Endothelial cell of umbilical vein (primary cell): ENCODE measurements at regions not wholly inside any gene's neighbourhood (a gene's known extent, or its start where the extent isn't known, plus 50 kb on each side); places are given as distances from the start of the nearest gene placed in this dataset.

Experiments
- BruUV-seq: library from RNA; stranded (reverse); fragments of 400-500 nt; replicated peaks from 2 replicates; lab custom pipeline; 2021; lab: Mats Ljungman, UMichigan
- CTCF ChIA-PET: fragments of 300-600, 350-600 bp; sonication (Branson Sonifier 250); formaldehyde crosslinking; loops from one replicate; lab custom pipeline; 2021; ENCODE audit warnings: antibody characterized with exemption, inconsistent platforms; lab: Charles Lee
- POLR2A ChIA-PET: fragments of 300-600, 350-600 bp; sonication (Branson Sonifier 250); formaldehyde crosslinking; loops from one replicate; lab custom pipeline; 2021; ENCODE audit warnings: antibody characterized with exemption, inconsistent platforms; lab: Charles Lee
- DNase-seq: peaks from one replicate; pipeline ENCODE4 v3.0.0-alpha.2; 2011; ENCODE audit warnings: low read depth, low spot score
- FAIRE-seq: peaks from 2 replicates; lab custom pipeline; 2011; peaks lifted over from hg19 to GRCh38; lab: Jason Lieb, UNC
- H2AFZ ChIP-seq: 2 replicates; pipeline ENCODE4 v1.6.0; 2012; ENCODE audit warnings: low read depth, low read length, control low read depth, inconsistent platforms
- H3K27ac ChIP-seq: 2 replicates; pipeline ENCODE4 v1.5.1; 2011; ENCODE audit warnings: low read depth, mild to moderate bottlenecking, control low read depth, low read length, moderate library complexity; ENCODE audit not compliant: insufficient read depth
- H3K27me3 ChIP-seq, 2 experiments: 2 replicates each; pipeline versions ENCODE4 v1.6.0 to v1.6.1; 2011; ENCODE audit warnings: low read length in 2 of 2, mixed read lengths in 1 of 2; ENCODE audit not compliant: control insufficient read depth in 2 of 2, insufficient read depth in 2 of 2
- H3K36me3 ChIP-seq, 2 experiments: 2 replicates in 1 of 2; 3 replicates in 1 of 2; pipeline ENCODE4 v1.5.1; 2011; ENCODE audit warnings: low read length in 2 of 2, mild to moderate bottlenecking in 1 of 2, moderate library complexity in 1 of 2; ENCODE audit not compliant: control insufficient read depth in 2 of 2, insufficient read depth in 2 of 2; ENCODE audit errors: extremely low read depth in 1 of 2
- H3K4me1 ChIP-seq: 3 replicates; pipeline ENCODE4 v1.5.1; 2011; ENCODE audit warnings: mild to moderate bottlenecking, low read length; ENCODE audit not compliant: control insufficient read depth, insufficient read depth; ENCODE audit errors: extremely low read depth
- H3K4me2 ChIP-seq: 2 replicates; pipeline ENCODE4 v1.6.1; 2011; ENCODE audit warnings: low read length, control low read depth, mixed read lengths; ENCODE audit not compliant: insufficient read depth
- H3K4me3 ChIP-seq, 3 experiments: fragments of 200-600 bp in 1 of 3; sonication (generic), shearing (Covaris generic) in 1 of 3; replicated peaks in 1 of 3; 2 replicates each; pipeline ENCODE4 v1.5.1; 2011 to 2016; ENCODE audit warnings: control low read depth in 3 of 3, low read length in 3 of 3, mild to moderate bottlenecking in 2 of 3, inconsistent platforms in 1 of 3, low read depth in 1 of 3, moderate library complexity in 1 of 3; ENCODE audit not compliant: insufficient read depth in 1 of 3
- H3K79me2 ChIP-seq: 2 replicates; pipeline ENCODE4 v1.6.0; 2012; ENCODE audit warnings: low read length, inconsistent platforms; ENCODE audit not compliant: control insufficient read depth, insufficient read depth
- H3K9ac ChIP-seq: replicated peaks from 2 replicates; pipeline ENCODE3; 2011; ENCODE audit warnings: low read length, control low read depth; ENCODE audit not compliant: insufficient read depth; ENCODE audit errors: extremely low read depth
- H3K9me1 ChIP-seq: replicated peaks from 3 replicates; pipeline ENCODE4 v1.6.0; 2011; ENCODE audit warnings: mild to moderate bottlenecking, low read length; ENCODE audit not compliant: control insufficient read depth, insufficient read depth; ENCODE audit errors: extremely low read depth
- H3K9me3 ChIP-seq: replicated peaks from 2 replicates; pipeline ENCODE4 v1.5.1; 2012; ENCODE audit warnings: low read length, inconsistent platforms; ENCODE audit not compliant: control insufficient read depth, insufficient read depth
- H4K20me1 ChIP-seq: replicated peaks from 2 replicates; pipeline ENCODE3; 2011; ENCODE audit warnings: mild to moderate bottlenecking, low read length; ENCODE audit not compliant: control insufficient read depth, insufficient read depth; ENCODE audit errors: extremely low read depth
- EZH2 ChIP-seq: IDR thresholded peaks from 2 replicates; pipeline ENCODE4 v1.6.1; 2012; ENCODE audit warnings: borderline replicate concordance, low read depth, mild to moderate bottlenecking, moderate library complexity, low read length, inconsistent platforms; ENCODE audit not compliant: severe bottlenecking
- FOS ChIP-seq: IDR thresholded peaks from 2 replicates; pipeline ENCODE4 v1.6.1; 2011; ENCODE audit warnings: mild to moderate bottlenecking, low read length, moderate library complexity, borderline replicate concordance; ENCODE audit not compliant: insufficient read depth
- GATA2 ChIP-seq: IDR thresholded peaks from 2 replicates; pipeline ENCODE4 v1.7.0; 2011; ENCODE audit warnings: low read depth, mild to moderate bottlenecking, moderate library complexity, mixed read lengths, low read length; ENCODE audit not compliant: insufficient read length, insufficient read depth
- JUN ChIP-seq: IDR thresholded peaks from 2 replicates; pipeline ENCODE4 v1.6.1; 2011; ENCODE audit warnings: borderline replicate concordance, low read depth; ENCODE audit not compliant: insufficient read length, insufficient read depth
- MYC ChIP-seq: IDR thresholded peaks from one replicate; pipeline ENCODE4 v1.6.1; 2011; ENCODE audit warnings: mild to moderate bottlenecking, low read depth, low read length
- POLR2A ChIP-seq: IDR thresholded peaks from 2 replicates; pipeline ENCODE4 v1.6.1; 2012; ENCODE audit warnings: low read depth, mild to moderate bottlenecking, control low read depth, low read length
- POLR2AphosphoS5 ChIP-seq: IDR thresholded peaks from 2 replicates; pipeline ENCODE4 v1.6.1; 2012; ENCODE audit warnings: low read depth, mild to moderate bottlenecking, control low read depth, low read length, moderate library complexity; ENCODE audit not compliant: insufficient read depth
- dilution Hi-C: fragments of 300-500 bp; cut with MboI; formaldehyde crosslinking; loops from one replicate; pipeline ENCODE4 v1.15.0; 2019; ENCODE audit warnings: low sequenced_read_pairs; ENCODE audit not compliant: extremely low pct_ligation_motif_present
- intact Hi-C: fragments of 100-400 bp; cut with micrococcal nuclease; formaldehyde crosslinking; loops from one replicate; pipeline ENCODE4 v1.10.0; 2022
- TF ChIP-seq, protein P1 (sequence below): IDR thresholded peaks from 2 replicates; pipeline ENCODE4 v1.6.1; 2011; ENCODE audit not compliant: insufficient read depth, insufficient read length
- TF ChIP-seq, protein P2 (sequence below), 2 donors: IDR thresholded peaks; 1 replicate in 1 of 2; 2 replicates in 1 of 2; pipeline ENCODE4 v1.5.1; 2011; ENCODE audit warnings: low read length in 2 of 2, mild to moderate bottlenecking in 2 of 2, moderate library complexity in 2 of 2, control low read depth in 1 of 2, inconsistent platforms in 1 of 2, low read depth in 1 of 2; ENCODE audit not compliant: insufficient read depth in 1 of 2; ENCODE audit errors: extremely low read depth in 1 of 2

DNA sequence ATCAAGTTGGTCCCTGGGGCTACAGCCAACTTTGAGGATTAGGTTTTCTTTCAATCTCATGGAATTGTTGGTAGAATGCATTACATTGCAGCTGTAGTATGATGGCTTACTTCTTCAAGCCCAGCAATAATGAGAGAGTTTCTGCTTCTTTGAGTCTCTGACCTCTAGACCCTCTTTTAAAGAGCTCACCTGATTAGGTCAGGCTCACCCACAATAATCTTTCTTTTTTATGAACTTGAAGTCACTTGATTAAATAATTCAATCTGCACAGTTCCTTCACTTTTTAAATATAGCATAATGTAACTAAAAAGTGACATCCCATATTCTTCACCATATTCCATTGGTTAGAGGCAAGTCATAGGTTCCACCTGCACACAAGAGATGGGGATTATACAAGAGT, 547.5 kb upstream of the CT83 start:
- Histone ChIP-seq H3K27me3 (no peaks in the 10 kb centered on the region), H4K20me1 (no peaks in the 10 kb centered on the region), H3K9ac (no peak overlapping the region), H2AFZ (no peak overlapping the region), H3K79me2 (no peaks in the 10 kb centered on the region), H3K4me3 (no peak overlapping the region), H3K27ac (no peak overlapping the region), H3K4me2 (no peak overlapping the region), H3K36me3 (no peaks in the 10 kb centered on the region), H3K4me1 (no peaks in the 10 kb centered on the region), H3K9me1 (no peaks in the 10 kb centered on the region), H3K9me3 (no peaks in the 10 kb centered on the region)
- DNase-seq (no peak), FAIRE-seq (no peak)
- ChIA-PET CTCF (no interaction called here), POLR2A (no interaction called here)
- dilution Hi-C loops (no loop called here), intact Hi-C loops (no loop called here)
- TF ChIP-seq, protein P1, sequence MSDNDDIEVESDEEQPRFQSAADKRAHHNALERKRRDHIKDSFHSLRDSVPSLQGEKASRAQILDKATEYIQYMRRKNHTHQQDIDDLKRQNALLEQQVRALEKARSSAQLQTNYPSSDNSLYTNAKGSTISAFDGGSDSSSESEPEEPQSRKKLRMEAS: no peak
- TF ChIP-seq GATA2 (no peak), POLR2A (no peak), FOS (no peak), MYC (no peak), POLR2AphosphoS5 (no peak), EZH2 (no peak), JUN (no peak)
- TF ChIP-seq, protein P2, sequence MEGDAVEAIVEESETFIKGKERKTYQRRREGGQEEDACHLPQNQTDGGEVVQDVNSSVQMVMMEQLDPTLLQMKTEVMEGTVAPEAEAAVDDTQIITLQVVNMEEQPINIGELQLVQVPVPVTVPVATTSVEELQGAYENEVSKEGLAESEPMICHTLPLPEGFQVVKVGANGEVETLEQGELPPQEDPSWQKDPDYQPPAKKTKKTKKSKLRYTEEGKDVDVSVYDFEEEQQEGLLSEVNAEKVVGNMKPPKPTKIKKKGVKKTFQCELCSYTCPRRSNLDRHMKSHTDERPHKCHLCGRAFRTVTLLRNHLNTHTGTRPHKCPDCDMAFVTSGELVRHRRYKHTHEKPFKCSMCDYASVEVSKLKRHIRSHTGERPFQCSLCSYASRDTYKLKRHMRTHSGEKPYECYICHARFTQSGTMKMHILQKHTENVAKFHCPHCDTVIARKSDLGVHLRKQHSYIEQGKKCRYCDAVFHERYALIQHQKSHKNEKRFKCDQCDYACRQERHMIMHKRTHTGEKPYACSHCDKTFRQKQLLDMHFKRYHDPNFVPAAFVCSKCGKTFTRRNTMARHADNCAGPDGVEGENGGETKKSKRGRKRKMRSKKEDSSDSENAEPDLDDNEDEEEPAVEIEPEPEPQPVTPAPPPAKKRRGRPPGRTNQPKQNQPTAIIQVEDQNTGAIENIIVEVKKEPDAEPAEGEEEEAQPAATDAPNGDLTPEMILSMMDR (IDR thresholded peaks at IDR 0.05; ENCODE audit: extremely low read depth in 1 of 2, insufficient read depth in 1 of 2, low read depth in 1 of 2, low read length in 2 of 2): no peak
- BruUV-seq: no TSS peak
